ENCODE measurements at regions not wholly inside any gene's neighbourhood (a gene's known extent, or its start where the extent isn't known, plus 50 kb on each side); places are given as distances from the start of the nearest gene placed in this dataset.

DNA sequence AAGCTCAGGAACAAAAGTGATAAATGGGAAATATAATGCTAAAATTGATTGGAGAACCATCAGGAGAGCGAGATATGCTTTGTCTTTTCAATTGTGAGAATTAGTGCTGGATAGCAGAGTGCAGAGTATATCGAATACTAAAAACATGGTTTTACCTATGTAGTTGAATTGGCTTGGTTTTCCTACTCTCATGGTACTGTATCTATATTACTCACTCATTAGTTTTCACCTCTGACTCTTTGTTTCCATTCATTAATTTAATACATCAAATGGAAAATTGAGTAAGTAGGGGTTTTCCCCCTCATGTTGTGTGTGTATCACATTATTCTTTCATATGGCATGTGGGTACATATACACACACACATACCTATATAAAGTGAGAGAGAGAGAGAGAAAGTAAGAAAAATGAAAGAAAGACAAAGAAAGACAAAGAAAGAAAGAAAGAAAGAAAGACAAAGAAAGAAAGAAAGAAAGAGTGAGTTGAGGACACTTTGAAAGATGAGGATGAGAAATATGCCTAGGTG lies 1574.5 kb downstream of the MRPL39 start:
- no peak for DNase-seq (ENCODE audit: low read depth in 2 of 2)

DNA sequence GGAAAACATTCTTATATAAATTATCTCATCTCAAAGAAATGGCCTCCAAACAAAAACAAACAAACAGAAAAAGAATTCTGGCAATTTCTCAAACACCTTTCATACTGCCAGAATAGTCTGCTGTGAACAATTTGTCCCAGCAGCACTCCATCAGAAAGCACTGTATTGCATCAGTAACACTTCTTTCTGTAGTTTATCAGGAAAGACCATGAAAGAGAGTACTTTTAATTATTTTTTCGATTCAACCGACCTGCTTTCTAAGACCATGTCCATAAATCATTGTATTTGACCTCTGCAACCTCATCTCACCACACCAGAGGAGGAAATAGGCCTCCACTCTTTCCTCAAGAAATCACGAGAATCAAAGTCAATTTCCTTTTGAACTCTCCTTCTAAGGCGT lies 1579.9 kb downstream of the MRPL39 start:
- DNase-seq (ENCODE audit: low read depth in 2 of 2) = no peak

DNA sequence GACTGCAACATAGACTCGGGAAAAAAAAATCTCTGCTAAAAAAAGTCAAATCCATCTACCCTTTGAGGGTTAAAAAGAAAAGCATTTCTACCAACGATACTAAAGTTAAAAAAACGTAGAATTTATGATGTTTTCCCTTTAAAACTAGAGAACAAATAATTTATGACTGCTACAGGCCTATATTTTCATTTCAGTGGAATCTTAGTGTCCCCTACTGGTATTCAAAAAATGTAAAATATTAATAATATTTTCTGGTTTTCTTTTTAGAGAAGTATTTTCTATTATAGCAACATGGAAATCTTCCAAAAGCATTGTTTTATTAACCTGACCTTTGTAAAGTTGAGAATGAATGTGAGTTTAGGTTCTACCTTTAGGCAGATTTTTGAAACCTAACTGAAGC lies 1582.2 kb downstream of the MRPL39 start:
- no peak for DNase-seq (ENCODE audit: low read depth in 2 of 2)

DNA sequence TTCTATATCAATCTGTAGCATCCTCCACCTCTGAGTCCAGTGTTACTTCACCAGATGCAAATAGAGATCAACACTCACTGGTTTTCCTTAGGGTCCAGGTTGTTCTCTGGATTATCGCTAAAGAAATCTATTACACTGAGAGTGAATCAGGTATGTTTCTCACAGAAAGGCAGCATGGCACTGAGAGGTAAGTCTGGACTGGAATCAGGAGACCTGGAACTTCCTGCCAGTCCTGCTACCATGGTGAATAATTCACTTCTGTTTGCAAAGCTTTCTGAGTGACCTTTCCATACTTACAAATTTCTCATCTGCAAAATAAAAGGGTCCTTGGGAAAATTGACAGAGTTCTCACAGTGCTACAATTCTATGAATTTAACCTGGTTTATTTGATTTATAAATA lies 1583.3 kb downstream of the MRPL39 start:
- DNase-seq (ENCODE audit: low read depth in 2 of 2) = no peak

- no peak for DNase-seq (ENCODE audit: low read depth in 2 of 2)
These were observed 1583.9 kb downstream of the MRPL39 start for GRCh38 chr21:24023402-24023801.

GRCh38 chr21:24014381-24014780 lies 1592.9 kb downstream of the MRPL39 start:
- no peak for DNase-seq (ENCODE audit: low read depth in 2 of 2)

GRCh38 chr21:24011087-24011486 lies 1596.2 kb downstream of the MRPL39 start:
- no peak for DNase-seq (ENCODE audit: low read depth in 2 of 2)

DNA sequence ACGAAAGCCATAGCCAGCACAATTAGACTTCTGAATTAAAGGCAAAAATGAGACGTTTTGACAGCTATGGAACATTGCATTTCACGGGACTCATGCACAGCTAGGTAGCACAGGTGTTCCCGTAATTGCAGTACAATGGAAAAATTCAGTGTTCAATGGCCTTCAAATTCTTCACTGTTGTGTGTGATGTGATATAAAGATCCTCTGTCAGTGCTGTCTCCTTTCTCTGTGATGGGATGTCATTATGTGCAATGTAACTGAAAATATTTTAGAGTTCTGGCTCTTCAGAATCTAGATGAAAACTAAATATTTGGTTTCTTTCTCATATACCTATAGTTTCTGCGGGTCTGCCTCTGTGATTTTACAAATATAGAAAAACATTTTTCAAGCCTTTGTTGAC lies 1599.7 kb downstream of the MRPL39 start:
- DNase-seq (ENCODE audit: low read depth in 2 of 2) = no peak

DNA sequence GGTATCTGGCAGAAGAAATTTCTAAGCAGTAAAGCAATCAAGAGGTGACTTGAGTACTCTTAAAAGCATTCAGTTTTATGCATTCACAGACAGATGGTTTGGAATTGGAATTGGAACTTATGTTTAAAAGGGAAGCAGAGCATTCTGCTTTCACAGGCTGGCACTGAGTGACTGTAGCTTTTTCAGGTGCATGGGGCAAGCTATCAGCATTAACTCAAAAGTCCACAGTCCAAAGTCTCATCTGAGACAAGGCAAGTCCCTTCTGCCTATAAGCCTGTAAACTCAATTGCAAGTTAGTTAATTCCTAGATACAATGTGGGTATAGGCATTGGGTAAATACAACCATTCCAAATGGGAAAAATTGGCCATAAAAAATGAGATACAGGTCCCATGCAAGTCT lies 1620.3 kb downstream of the MRPL39 start:
- DNase-seq (ENCODE audit: low read depth in 2 of 2) = no peak

GRCh38 chr21:23986214-23986613 lies 1621.1 kb downstream of the MRPL39 start:
- no peak for DNase-seq (ENCODE audit: low read depth in 2 of 2)

DNA sequence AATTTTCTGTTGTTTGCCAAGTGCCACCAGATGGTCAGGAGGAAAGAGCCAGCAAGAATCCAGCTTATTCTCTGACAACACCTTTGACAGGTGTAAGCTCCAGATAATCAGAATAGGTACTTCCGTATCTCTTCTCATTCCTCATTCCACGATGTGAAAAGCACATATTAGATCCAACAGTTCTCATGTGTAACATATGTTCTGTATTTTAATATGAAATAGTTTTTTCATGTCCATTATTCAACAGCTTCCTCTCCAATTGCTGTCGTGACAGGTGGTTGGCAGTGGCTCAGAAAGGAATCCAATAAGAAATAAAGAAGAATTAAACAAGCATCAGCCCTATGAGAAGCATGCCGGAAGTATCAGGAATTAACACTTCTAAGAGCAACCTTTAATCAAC lies 1624.7 kb downstream of the MRPL39 start:
- DNase-seq (ENCODE audit: low read depth in 2 of 2) = no peak

- DNase-seq (ENCODE audit: low read depth in 2 of 2) = no peak
These were observed 1629.3 kb downstream of the MRPL39 start for GRCh38 chr21:23977971-23978370.

DNA sequence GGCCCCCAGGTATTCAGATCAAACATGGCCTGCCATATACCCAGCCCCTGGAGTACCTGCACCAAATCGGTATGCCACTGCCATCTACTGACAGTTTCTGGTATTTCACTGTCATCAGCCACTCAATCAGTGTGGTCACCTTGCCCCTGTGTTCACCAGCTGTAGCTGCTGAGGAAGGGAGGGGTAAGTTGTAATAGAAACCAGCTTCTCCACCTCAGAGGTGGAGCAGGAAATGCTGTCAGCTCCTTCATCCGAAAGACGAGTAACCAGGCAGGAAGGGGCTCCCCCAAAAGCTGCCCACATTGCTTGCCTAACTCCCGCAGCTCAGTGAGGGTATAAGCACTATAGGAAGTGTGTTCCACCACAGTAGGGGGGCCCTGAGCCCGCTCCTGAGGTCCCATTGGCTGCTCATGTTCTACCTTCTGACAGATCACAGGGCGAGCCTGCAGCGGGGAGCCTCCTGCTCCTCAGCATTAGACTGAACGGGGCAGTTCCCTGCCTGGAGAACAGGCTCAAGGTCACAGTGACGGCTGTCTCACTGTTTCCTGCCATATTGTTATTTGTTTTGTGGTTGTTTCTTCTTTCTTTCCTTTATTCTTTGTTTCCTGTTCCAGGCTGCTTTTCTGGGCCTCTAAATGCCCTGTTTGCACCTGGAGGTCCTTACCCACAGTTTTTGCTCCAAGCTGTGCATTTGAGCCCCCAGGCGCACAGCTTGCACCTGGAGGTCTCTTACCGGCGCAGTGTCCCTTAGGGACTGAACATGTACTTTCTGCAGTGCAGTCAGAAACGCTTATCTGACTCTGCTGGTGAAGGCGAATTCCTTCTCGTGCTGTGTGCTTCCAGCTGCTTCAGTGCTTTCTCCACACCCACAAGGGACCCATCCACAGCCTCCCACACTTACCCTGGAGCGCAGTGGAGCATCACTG lies 1638.3 kb downstream of the MRPL39 start:
- no peak for DNase-seq (ENCODE audit: low read depth in 2 of 2)

- no peak for DNase-seq (ENCODE audit: low read depth in 2 of 2)
These were observed 1639.3 kb downstream of the MRPL39 start for GRCh38 chr21:23968008-23968407.

GRCh38 chr21:23963454-23963853 lies 1643.8 kb downstream of the MRPL39 start:
- no peak for DNase-seq (ENCODE audit: low read depth in 2 of 2)

DNA sequence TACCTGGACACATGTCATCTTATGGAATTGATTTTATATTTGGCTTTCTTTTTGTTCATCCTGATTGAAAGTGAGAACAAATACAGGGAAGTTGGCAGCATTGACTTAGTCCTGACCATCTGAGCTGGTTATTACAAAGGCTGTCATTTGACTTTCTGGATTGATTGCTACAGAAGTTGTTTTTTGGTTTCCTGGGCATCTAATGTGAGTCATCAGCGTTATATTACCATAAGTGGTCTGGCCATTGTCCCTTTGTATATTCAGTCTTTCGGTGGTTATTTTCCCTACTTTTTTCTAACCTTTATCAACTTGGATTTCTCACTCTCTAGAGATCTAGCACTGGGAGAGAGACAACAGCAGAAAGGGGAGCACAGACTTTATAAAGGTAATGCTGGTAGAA lies 1646.5 kb downstream of the MRPL39 start:
- no peak for DNase-seq (ENCODE audit: low read depth in 2 of 2)

GRCh38 chr21:23955135-23955843 lies 1652.0 kb downstream of the MRPL39 start:
- no peak for DNase-seq (ENCODE audit: low read depth in 2 of 2)

DNA sequence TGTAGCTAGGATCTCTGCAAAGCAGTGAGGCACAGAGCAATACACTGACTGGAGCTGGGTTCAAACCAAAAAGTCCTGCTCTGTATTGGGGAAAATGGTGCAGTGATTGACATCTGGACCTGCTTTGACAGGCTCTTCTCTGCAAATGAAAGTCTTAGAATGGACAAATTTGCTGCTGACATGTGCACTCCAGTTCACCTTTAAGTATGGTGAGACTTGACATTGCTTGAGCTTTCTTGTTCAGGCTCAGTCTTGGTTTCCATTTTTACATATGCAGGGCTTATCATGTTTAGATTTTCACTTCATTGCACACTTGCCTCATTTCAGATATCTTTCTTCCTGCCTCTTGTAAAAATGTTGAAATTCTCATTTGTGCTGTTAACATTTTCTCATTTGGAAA lies 1655.0 kb downstream of the MRPL39 start:
- DNase-seq (ENCODE audit: low read depth in 2 of 2) = no peak

DNA sequence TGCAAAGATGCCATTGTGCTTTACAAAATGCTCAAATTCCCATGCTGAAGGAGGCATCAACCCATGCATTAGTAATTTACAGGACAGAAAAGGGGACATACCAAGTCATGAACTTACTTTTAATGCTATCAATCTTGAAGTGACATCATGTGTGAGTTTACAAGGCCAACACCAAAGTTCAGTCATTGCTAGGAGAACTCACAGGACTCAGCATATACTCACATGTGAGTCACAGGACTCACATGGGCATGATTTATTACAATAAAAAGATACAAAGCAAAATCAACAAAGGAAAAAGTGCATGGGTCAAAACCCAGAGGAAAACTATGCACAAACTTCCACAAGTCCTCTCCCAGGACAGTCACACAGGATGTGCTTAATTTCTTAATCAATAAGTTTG lies 1656.0 kb downstream of the MRPL39 start:
- DNase-seq (ENCODE audit: low read depth in 2 of 2) = no peak

- DNase-seq (ENCODE audit: low read depth in 2 of 2) = no peak
These were observed 1656.9 kb downstream of the MRPL39 start for GRCh38 chr21:23950344-23950743.

GRCh38 chr21:23949493-23949892 lies 1657.8 kb downstream of the MRPL39 start:
- no peak for DNase-seq (ENCODE audit: low read depth in 2 of 2)

DNA sequence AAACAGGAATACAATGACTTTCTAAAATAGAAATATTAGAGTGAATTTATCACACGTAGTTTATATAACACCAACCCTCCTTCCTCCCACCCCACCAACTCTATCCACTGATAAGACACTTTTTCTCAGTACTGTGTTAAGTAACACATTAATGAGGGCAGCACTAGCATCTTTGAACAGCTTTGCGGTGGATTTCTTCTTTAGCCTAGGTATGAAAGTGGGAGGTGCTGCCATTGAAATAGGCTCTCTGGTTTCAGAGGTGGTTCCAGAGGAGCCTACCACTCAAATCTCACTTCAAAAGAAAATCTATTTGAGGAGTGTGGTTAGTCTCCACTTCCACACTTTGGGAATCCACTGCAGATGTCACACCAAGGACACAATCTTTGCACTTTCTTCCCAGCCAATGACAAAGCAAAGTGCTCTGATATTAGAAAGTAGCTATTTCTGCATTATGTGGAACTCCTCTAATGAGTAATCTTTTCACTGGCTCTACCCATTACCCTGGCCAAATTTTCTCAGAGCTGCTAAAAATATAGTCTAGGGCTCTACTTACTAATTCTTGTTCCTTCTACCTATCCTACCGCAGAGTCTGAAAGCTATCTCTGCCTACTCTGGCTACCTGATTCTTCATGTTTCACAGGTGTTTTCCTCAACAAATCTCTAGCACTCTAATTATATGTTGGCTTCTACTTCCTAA lies 1667.8 kb downstream of the MRPL39 start:
- DNase-seq (ENCODE audit: low read depth in 2 of 2) = no peak
